ENCODE measurements at regions not wholly inside any gene's neighbourhood (a gene's known extent, or its start where the extent isn't known, plus 50 kb on each side); places are given as distances from the start of the nearest gene placed in this dataset.
A peak's percentile ranks its signal among the peaks of the same experiment; 100 is the strongest.
"Not testable (repeated sequence)": the region's sequence is repeated elsewhere in the genome, so short reads cannot be mapped to it uniquely, and the experiment has no call there.

- no peak for DNase-seq (ENCODE audit: low spot score in 2 of 2)
- FAIRE-seq, result no peak
Measured at GRCh38 chr5:6548756-6549285, 84.0 kb downstream of the NSUN2 start.

GRCh38 chr5:6547926-6548519 is 84.8 kb downstream of the NSUN2 start:
- DNase-seq (ENCODE audit: low spot score in 2 of 2); FAIRE-seq: not testable (repeated sequence)

- FAIRE-seq (no peak), DNase-seq (ENCODE audit: low spot score in 2 of 2) (no peak)
Measured at GRCh38 chr5:6547498-6547897, 85.3 kb downstream of the NSUN2 start.

GRCh38 chr5:6545770-6546690 is 86.8 kb downstream of the NSUN2 start:
- FAIRE-seq, result no peak
- peak in 1 of 2 donors; percentile 41 for DNase-seq (ENCODE audit: low spot score in 2 of 2)

- FAIRE-seq, result no peak
- no peak for DNase-seq (ENCODE audit: low spot score in 2 of 2)
Measured at GRCh38 chr5:6545036-6545693, 87.7 kb downstream of the NSUN2 start.

GRCh38 chr5:6544561-6544935 is 88.3 kb downstream of the NSUN2 start:
- DNase-seq (ENCODE audit: low spot score in 2 of 2) (no peak), FAIRE-seq (no peak)
